ENCODE measurements at regions not wholly inside any gene's neighbourhood (a gene's known extent, or its start where the extent isn't known, plus 50 kb on each side); places are given as distances from the start of the nearest gene placed in this dataset.

DNA sequence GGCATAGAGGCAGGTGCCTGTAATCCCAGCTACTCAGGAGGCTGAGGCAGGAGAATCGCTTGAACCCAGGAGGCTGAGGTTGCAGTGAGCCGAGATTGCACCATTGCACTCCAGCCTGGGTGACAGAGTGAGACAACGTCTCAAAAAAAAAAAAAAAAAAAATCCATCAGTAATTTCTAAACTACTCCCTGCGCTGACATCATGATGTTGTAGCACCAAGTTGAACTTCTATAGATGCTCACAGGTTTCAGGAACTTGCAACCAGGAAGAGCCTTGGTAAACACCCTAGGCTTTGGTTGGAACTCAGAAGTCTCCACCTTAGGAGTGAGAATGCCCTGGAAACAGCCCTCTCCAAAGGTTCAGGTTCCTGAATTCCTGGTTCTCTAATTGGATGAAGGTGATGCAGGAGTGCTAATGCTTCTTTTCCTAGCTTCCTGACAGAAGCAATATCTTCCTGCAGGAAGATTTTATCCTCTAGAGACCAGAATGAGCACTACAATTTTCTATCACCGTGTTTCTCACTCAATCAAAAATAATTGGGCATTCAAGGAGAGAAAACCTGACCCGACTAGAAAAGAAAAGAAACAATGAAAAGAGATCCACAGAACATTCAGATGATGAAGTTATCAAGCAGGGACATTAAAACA lies 469.6 kb downstream of the GADD45G start:
- no peaks in the 10 kb centered on the region for H4K20me1 ChIP-seq (replicated peaks in 1 of 2; ENCODE audit: control insufficient read depth in 1 of 2, insufficient read depth in 2 of 2, low read length in 2 of 2)
- no peak overlapping the region for H2BK120ac ChIP-seq (replicated peaks; ENCODE audit: low read depth, low read length)
- no peak overlapping the region for H4K8ac ChIP-seq (ENCODE audit: extremely low read depth, insufficient read depth, low read length)
- H2BK15ac ChIP-seq (ENCODE audit: low read length), result no peak overlapping the region
- H3K4me1 ChIP-seq (replicated peaks in 1 of 4; ENCODE audit: control insufficient read depth in 3 of 4, insufficient read depth in 4 of 4, low read length in 3 of 4), result no peaks in the 10 kb centered on the region
- H2BK5ac ChIP-seq (ENCODE audit: low read depth, low read length), result no peak overlapping the region
- 95% methylated on average over 6 of the region's 6 CpGs; no CpG with 5 or more reads in 1 of the 2 experiments for WGBS, 2 experiments (ENCODE audit: extremely low coverage in 1 of 2, insufficient coverage in 1 of 2, insufficient read length in 1 of 2, insufficient replicate concordance in 2 of 2, low coverage in 1 of 2, low lambda C conversion rate in 2 of 2, missing lambda C conversion rate in 1 of 2)
- H3K14ac ChIP-seq (ENCODE audit: insufficient read length), result no peak overlapping the region
- H3K9me3 ChIP-seq (ENCODE audit: insufficient read depth in 2 of 2, low read depth in 1 of 2, low read length in 1 of 2), result no peaks in the 10 kb centered on the region
- ChIA-PET CTCF (ENCODE audit: partially characterized antibody) (interaction anchor here (1.0 to 1.2 kb wide), 2 partner anchors 14 to 481 kb away, joined by 3 read pairs; no protein-coding TSS in a partner anchor), POLR2A (ENCODE audit: partially characterized antibody) (no interaction called here)
- H2BK12ac ChIP-seq (ENCODE audit: low read depth, low read length), result no peak overlapping the region
- H2AFZ ChIP-seq (ENCODE audit: low read length), result no peak overlapping the region
- no peak overlapping the region for H3K9ac ChIP-seq (replicated peaks in 1 of 4; ENCODE audit: extremely low read depth in 1 of 4, low read depth in 3 of 4, low read length in 3 of 4)
- H4K5ac ChIP-seq (ENCODE audit: insufficient read length, low read depth, low read length), result no peak overlapping the region
- no peak overlapping the region for H3K23ac ChIP-seq (ENCODE audit: insufficient read length)
- H4K91ac ChIP-seq (replicated peaks; ENCODE audit: insufficient read length, low read length), result no peak overlapping the region
- H3K18ac ChIP-seq (ENCODE audit: extremely low read depth, low read length), result no peak overlapping the region
- no peak overlapping the region for H2BK20ac ChIP-seq (ENCODE audit: low read length)
- H3K4me3 ChIP-seq (ENCODE audit: extremely low read depth in 1 of 4, insufficient read depth in 2 of 4, low read depth in 3 of 4, low read length in 4 of 4), result no peak overlapping the region
- no peak overlapping the region for H3K4ac ChIP-seq (replicated peaks; ENCODE audit: insufficient read length, low read depth, low read length)
- FAIRE-seq (no peak), DNase-seq (ENCODE audit: low read depth in 1 of 2, low spot score in 2 of 2) (no peak)
- no peaks in the 10 kb centered on the region for H3K79me1 ChIP-seq (ENCODE audit: low read depth, low read length)
- no peaks in the 10 kb centered on the region for H3K36me3 ChIP-seq (ENCODE audit: control insufficient read depth in 2 of 4, insufficient read depth in 4 of 4, low read length in 3 of 4)
- no peaks in the 10 kb centered on the region for H3K79me2 ChIP-seq (ENCODE audit: control insufficient read depth in 1 of 2, insufficient read depth in 2 of 2, low read length in 2 of 2)
- no peak overlapping the region for H3K56ac ChIP-seq (replicated peaks; ENCODE audit: insufficient read length, low read depth, low read length)
- no peak overlapping the region for H3K4me2 ChIP-seq (ENCODE audit: insufficient read depth in 1 of 2, low read depth in 2 of 2, low read length in 2 of 2)
- H3K27ac ChIP-seq (ENCODE audit: low read depth, low read length), result no peak overlapping the region
- no peaks in the 10 kb centered on the region; a peak in 1 of 7 replicates for H3K27me3 ChIP-seq (replicated peaks in 1 of 4; ENCODE audit: control insufficient read depth in 3 of 4, extremely low read depth in 1 of 4, insufficient read depth in 3 of 4, low read length in 3 of 4)
- H2AK5ac ChIP-seq (ENCODE audit: low read depth, low read length), result no peak overlapping the region
- no peaks in the 10 kb centered on the region for H3K23me2 ChIP-seq (ENCODE audit: low read depth, low read length)
- TF ChIP-seq MAFK (IDR thresholded peaks at IDR 0.05; ENCODE audit: low read depth, low read length), result no peak
- TF ChIP-seq TAF1 (IDR thresholded peaks at IDR 0.05; ENCODE audit: low read depth, low read length), result no peak
- no peak for TF ChIP-seq CBX5 (IDR thresholded peaks at IDR 0.05; ENCODE audit: low read depth, low read length)

All from H1 (cell line).